ENCODE measurements at regions not wholly inside any gene's neighbourhood (a gene's known extent, or its start where the extent isn't known, plus 50 kb on each side); places are given as distances from the start of the nearest gene placed in this dataset.

DNA sequence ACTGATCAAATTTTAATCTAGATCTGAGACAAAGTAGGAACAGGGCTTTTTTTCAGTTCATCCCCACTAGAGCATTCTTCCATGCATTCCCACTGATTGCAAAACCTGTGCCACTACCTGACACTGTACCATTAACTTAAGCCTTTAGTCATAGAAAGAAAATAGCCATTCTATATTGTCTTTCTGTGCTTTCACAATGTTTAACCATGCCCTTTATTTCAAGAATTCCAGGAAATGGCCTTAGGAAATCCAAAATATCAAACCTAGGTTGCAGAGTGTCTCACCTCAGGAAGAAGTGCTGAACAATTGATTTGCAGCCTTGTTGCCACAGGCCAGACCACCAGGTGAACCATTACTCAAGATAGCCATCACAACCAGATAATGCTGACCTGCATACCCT lies 56.2 kb upstream of the TGFBR2 start:
- H3K27ac ChIP-seq: no peak overlapping the region
- TF ChIP-seq, protein P1, sequence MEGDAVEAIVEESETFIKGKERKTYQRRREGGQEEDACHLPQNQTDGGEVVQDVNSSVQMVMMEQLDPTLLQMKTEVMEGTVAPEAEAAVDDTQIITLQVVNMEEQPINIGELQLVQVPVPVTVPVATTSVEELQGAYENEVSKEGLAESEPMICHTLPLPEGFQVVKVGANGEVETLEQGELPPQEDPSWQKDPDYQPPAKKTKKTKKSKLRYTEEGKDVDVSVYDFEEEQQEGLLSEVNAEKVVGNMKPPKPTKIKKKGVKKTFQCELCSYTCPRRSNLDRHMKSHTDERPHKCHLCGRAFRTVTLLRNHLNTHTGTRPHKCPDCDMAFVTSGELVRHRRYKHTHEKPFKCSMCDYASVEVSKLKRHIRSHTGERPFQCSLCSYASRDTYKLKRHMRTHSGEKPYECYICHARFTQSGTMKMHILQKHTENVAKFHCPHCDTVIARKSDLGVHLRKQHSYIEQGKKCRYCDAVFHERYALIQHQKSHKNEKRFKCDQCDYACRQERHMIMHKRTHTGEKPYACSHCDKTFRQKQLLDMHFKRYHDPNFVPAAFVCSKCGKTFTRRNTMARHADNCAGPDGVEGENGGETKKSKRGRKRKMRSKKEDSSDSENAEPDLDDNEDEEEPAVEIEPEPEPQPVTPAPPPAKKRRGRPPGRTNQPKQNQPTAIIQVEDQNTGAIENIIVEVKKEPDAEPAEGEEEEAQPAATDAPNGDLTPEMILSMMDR (conservative IDR thresholded peaks at IDR 0.05): no peak

DNA sequence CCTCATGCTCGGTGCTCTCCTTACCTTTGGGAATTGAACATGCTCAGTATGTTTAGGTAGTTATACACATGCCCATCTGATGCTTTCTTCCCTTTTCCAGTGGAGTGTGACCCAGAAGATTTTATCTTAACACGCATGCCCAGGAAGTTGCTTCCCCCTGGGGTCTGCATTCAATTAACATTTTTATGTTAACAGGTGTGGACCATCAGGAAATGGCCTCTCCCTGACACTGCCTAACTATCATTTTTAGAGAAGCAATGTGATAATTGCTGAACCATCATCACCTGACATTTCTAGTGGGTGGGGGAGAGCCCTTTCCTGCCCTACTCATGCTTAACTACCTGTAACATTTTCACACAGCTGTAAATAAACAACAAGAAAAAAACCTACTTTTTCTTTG lies 55.1 kb upstream of the TGFBR2 start:
- TF ChIP-seq, protein P1 (conservative IDR thresholded peaks at IDR 0.05): no peak
- H3K27ac ChIP-seq: no peak overlapping the region

DNA sequence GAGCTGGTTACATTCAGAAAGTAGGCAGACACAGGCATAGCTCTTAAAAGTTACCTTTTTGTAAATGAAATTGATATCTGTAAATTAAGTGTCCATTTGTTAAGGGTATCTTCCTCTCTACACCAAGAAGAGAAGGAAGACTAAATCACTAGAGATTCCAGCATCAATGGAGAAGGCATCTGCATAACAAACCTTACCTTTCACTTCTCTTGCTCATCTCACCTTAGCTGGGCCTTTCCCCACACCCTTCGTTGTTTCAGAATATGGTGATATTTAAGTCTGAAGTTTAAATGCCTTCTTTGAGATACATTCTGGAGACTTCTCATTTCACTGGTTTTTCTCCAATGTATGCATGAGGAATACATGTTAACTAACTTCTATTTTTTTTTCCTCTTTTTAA lies 54.5 kb upstream of the TGFBR2 start:
- TF ChIP-seq, protein P1 (conservative IDR thresholded peaks at IDR 0.05): no peak
- no peak overlapping the region for H3K27ac ChIP-seq

DNA sequence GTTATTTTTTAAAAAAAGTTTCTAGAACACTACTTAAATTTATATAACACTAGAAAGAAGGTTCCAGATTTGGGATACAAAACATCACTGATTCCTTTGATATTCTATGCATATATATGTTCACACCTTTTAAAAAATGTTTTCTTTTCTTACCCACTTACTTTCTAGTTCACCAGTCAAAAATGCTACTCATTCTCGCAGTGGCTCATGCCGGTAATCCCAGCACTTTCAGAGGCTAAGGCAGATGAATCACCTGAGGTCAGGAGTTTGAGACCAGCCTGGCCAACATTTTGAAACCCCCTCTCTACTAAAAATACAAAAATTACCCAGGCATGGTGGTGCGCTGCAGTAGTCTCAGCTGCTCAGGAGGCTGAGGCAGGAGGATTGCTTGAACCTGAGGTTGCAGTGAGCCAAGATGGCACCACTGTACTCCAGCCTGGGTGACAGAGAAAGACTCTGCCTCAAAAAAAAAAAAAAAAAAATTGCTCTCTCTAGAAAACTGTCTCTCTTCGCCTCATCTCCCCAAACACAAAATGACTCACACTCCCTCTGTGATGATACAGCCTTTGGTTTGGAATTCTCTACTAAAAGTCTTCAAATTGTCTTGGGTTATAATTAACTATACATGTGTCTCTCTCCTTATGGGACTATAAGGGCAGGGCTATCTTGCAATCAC lies 52.6 kb upstream of the TGFBR2 start:
- no peak overlapping the region for H3K27ac ChIP-seq
- TF ChIP-seq, protein P1 (conservative IDR thresholded peaks at IDR 0.05): no peak

DNA sequence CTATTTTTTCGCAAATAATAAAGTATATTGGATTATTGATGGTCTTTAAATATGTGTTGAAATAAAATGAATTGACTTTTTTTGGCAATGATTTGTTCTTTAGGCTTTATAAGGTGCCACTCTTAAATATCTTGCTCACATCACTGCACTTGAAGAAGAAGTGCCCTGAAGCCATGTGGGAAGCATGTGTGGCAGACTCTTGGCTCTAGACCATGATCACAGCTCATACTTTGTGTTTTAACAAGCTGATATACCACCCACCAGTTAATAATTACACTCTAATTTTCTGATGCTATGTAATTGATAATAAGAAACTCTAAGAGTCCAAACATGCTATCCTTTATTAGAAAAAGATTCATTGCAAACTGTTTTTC lies 52.1 kb upstream of the TGFBR2 start:
- TF ChIP-seq, protein P1 (conservative IDR thresholded peaks at IDR 0.05): no peak
- H3K27ac ChIP-seq: no peak overlapping the region

DNA sequence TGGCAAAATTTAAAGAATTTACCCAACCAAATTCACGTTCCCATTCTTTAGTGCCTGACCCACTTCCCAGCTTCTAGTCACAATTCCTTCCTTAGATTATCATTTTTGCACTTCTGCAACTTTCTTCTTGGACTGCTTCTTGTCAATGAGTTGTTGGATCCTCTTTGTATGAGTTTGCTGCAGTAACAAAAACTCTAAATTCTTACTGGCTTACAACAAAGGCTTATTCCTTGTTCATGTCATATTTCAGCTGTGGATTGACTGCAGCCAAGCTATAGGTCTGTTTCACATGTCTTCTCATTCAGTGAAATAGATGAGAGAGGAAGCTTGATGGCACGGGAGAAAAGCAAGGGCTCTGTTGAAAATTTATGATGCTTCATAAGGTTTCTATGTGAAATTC lies 50.4 kb upstream of the TGFBR2 start:
- TF ChIP-seq, protein P1 (conservative IDR thresholded peaks at IDR 0.05): no peak
- H3K27ac ChIP-seq: no peak overlapping the region

All from VCaP (cell line).